ENCODE measurements at regions not wholly inside any gene's neighbourhood (a gene's known extent, or its start where the extent isn't known, plus 50 kb on each side); places are given as distances from the start of the nearest gene placed in this dataset.
"Not testable (repeated sequence)": the region's sequence is repeated elsewhere in the genome, so short reads cannot be mapped to it uniquely, and the experiment has no call there.

DNA sequence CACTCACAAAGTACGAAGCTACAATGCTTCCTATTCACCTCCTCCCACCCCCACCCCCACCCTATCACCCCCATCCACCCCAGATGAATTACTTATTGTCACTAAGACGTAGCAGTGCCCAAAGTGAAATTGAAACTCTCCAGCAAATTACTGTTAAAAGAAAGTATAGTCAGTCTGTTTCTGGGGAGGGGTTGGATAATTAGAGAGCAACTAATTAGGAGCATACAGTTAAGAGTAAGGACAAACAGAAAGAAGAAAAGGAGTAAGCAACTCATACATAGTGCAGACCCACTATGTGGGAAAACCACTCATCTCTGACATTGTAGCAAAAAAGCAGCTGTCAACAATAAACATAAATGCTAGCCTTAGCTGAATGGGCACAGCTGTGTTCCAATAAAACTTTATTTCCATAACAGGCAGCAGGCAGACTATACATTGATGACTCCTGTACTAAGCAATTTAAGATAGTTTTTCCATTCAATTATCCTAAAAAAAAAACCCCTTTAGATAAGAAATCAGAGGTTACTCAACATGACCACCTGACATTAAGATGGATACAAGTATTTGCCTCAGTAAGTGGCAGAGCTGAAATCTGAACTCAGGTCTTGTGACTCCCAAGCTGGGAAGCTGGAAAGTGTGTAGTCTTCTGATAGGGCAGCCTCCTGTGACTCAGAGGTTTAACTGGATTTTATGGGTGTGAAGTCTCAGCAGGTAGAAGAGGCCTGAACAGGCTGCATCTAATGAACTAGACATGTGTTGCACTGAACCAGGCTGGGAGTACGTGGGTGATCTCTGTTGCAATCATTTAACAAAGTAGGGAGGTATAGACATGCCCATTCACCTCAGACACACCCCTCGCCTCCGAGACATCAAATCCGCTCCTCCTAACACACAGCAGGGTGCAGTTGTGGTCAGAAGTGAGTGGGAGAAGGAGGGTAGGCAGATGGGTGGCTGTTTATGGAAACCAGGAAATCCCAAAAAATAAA, 171.8 kb upstream of the KLF7 start:
- Histone ChIP-seq H3K9ac (ENCODE audit: insufficient read length, low read depth) (no peak overlapping the region), H3K4me3 (ENCODE audit: insufficient read length, low read depth) (no peak overlapping the region), H3K27me3 (ENCODE audit: insufficient read depth, insufficient read length) (no peaks in the 10 kb centered on the region), H3K36me3 (ENCODE audit: insufficient read depth, insufficient read length, low read length) (no peaks in the 10 kb centered on the region), H3K9me3 (ENCODE audit: insufficient read depth, low read length) (no peaks in the 10 kb centered on the region), H3K4me1 (ENCODE audit: insufficient read depth, insufficient read length) (peaks cover 3% of the 10 kb centered on the region)
- TF ChIP-seq YY1 (IDR thresholded peaks at IDR 0.05; ENCODE audit: insufficient read depth, insufficient read length), result no peak
- no peak for TF ChIP-seq ZNF274 (IDR thresholded peaks at IDR 0.05; ENCODE audit: low read depth, low read length)
- no peak for TF ChIP-seq SUZ12 (IDR thresholded peaks at IDR 0.05; ENCODE audit: extremely low read depth, insufficient read depth, insufficient read length)
- DNase-seq (ENCODE audit: low read depth, low spot score), result no peak

DNA sequence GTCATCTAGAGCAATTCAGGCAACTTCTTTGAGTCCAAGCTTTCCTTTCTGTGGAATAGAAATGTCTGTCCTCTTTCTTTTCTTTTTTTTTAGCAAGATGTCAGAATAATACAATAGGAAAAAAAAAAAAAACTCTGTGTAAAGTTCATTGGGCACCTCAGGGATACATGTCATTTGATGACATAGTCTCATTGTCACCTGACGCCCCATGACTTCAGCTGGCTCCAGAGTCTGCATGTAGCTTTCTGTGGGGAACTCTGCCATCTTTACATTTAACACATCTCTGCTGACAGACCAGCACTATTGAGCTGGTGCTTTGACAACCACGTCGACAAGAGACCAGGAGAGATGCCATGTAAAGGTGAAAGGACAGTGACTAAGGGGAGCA, 172.5 kb upstream of the KLF7 start:
- DNase-seq (ENCODE audit: low read depth, low spot score), result no peak
- H3K27me3 ChIP-seq (ENCODE audit: insufficient read depth, insufficient read length), result no peaks in the 10 kb centered on the region
- H3K9me3 ChIP-seq (ENCODE audit: insufficient read depth, low read length), result no peaks in the 10 kb centered on the region
- H3K4me1 ChIP-seq (ENCODE audit: insufficient read depth, insufficient read length), result peaks cover 3% of the 10 kb centered on the region
- H3K36me3 ChIP-seq (ENCODE audit: insufficient read depth, insufficient read length, low read length), result no peaks in the 10 kb centered on the region
- no peak for TF ChIP-seq SUZ12 (IDR thresholded peaks at IDR 0.05; ENCODE audit: extremely low read depth, insufficient read depth, insufficient read length)
- no peak for TF ChIP-seq ZNF274 (IDR thresholded peaks at IDR 0.05; ENCODE audit: low read depth, low read length)
- TF ChIP-seq YY1 (IDR thresholded peaks at IDR 0.05; ENCODE audit: insufficient read depth, insufficient read length), result no peak
- no peak overlapping the region for H3K4me3 ChIP-seq (ENCODE audit: insufficient read length, low read depth)
- no peak overlapping the region for H3K9ac ChIP-seq (ENCODE audit: insufficient read length, low read depth)

DNA sequence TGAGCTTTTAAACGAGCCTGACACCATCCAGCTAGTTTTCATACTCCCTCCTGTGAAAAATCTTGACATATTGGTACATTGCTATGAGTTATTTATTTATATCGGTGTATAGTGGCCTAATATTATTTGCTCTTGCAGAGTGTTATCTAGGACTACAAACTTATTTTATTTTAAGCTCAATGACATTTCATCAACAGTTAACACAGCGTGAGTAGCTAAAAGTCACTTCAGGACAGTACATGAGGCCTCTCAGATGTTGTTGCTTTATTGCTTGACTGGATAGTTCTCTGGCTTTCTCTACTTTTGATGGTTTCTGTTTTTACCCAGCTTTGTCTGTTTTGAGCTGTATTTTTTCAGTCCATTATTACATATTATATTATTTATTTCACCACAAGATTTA, 172.9 kb upstream of the KLF7 start:
- no peak for DNase-seq (ENCODE audit: low read depth, low spot score)

DNA sequence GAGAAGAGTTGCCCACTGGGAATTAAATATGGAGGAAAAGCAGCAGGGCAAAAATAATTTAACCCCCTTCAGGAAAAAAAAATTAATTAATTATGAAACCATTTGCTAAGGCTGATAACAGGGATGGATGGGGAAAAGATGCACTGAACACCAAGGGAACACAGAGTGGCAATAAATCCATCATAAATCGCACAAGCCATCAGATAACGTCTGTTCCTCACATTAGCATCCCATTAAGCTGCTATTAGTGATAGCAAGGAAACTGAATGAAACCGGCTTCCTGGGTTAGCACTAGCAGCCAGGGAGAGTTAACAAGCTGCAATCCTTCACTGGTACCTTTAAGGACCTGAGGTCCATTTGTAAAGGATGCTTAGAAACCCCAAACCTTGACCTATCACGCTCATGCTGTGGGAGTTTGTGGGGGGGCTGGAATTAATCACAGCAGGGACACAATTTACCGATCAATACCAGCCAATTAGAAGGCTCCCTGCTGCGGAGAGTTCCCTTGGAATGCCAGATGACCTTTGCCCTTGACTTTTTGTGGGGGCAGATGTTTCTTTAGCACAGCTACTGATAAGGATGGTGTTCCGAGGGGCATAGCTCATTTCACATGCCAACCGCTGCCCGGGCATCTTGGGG, 175.5 kb upstream of the KLF7 start:
- Histone ChIP-seq H3K4me3 (ENCODE audit: insufficient read length, low read depth) (no peak overlapping the region), H3K36me3 (ENCODE audit: insufficient read depth, insufficient read length, low read length) (no peaks in the 10 kb centered on the region), H3K27me3 (ENCODE audit: insufficient read depth, insufficient read length) (no peaks in the 10 kb centered on the region), H3K9ac (ENCODE audit: insufficient read length, low read depth) (no peak overlapping the region), H3K4me1 (ENCODE audit: insufficient read depth, insufficient read length) (peaks cover 4% of the 10 kb centered on the region), H3K9me3 (ENCODE audit: insufficient read depth, low read length) (peaks cover 17% of the 10 kb centered on the region; the same call in 1 of the 2 replicates)
- no peak for DNase-seq (ENCODE audit: low read depth, low spot score)
- TF ChIP-seq YY1 (IDR thresholded peaks at IDR 0.05; ENCODE audit: insufficient read depth, insufficient read length) (no peak), ZNF274 (IDR thresholded peaks at IDR 0.05; ENCODE audit: low read depth, low read length) (no peak), SUZ12 (IDR thresholded peaks at IDR 0.05; ENCODE audit: extremely low read depth, insufficient read depth, insufficient read length) (no peak)

More for the DNA sequence above, 172.9 kb upstream of the KLF7 start:
- H3K4me1 ChIP-seq (ENCODE audit: insufficient read depth, insufficient read length), result peaks cover 3% of the 10 kb centered on the region
- H3K27me3 ChIP-seq (ENCODE audit: insufficient read depth, insufficient read length), result no peaks in the 10 kb centered on the region
- H3K36me3 ChIP-seq (ENCODE audit: insufficient read depth, insufficient read length, low read length), result no peaks in the 10 kb centered on the region
- TF ChIP-seq YY1 (IDR thresholded peaks at IDR 0.05; ENCODE audit: insufficient read depth, insufficient read length), result no peak
- no peak for TF ChIP-seq ZNF274 (IDR thresholded peaks at IDR 0.05; ENCODE audit: low read depth, low read length)
- TF ChIP-seq SUZ12 (IDR thresholded peaks at IDR 0.05; ENCODE audit: extremely low read depth, insufficient read depth, insufficient read length), result no peak
- no peak overlapping the region for H3K9ac ChIP-seq (ENCODE audit: insufficient read length, low read depth)
- H3K9me3 ChIP-seq (ENCODE audit: insufficient read depth, low read length), result no peaks in the 10 kb centered on the region
- H3K4me3 ChIP-seq (ENCODE audit: insufficient read length, low read depth), result no peak overlapping the region

DNA sequence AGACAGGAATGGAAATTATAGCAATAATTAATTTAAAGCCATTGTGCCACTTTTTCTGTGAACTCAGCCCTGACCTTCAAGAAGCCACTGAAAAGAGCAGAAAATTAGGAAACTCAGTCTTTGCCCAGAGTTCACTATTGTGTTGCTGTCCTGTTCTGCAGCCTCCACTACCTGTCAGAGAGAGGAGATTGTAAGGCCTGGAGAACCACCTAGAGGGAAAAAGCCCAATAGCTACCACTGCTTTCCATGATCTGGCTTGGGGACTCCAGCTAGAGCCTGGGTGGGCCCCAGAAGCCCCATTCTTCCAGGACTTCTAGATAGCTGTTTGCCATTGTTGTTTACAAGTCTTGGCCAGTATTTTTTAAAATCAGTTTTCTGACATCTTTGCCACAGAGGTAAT, 176.1 kb upstream of the KLF7 start:
- no peak for DNase-seq (ENCODE audit: low read depth, low spot score)
- no peaks in the 10 kb centered on the region for H3K36me3 ChIP-seq (ENCODE audit: insufficient read depth, insufficient read length, low read length)
- TF ChIP-seq YY1 (IDR thresholded peaks at IDR 0.05; ENCODE audit: insufficient read depth, insufficient read length), result no peak
- no peak for TF ChIP-seq SUZ12 (IDR thresholded peaks at IDR 0.05; ENCODE audit: extremely low read depth, insufficient read depth, insufficient read length)
- no peak for TF ChIP-seq ZNF274 (IDR thresholded peaks at IDR 0.05; ENCODE audit: low read depth, low read length)
- H3K4me3 ChIP-seq (ENCODE audit: insufficient read length, low read depth), result no peak overlapping the region
- no peak overlapping the region for H3K9ac ChIP-seq (ENCODE audit: insufficient read length, low read depth)
- H3K4me1 ChIP-seq (ENCODE audit: insufficient read depth, insufficient read length), result peaks cover 4% of the 10 kb centered on the region
- H3K9me3 ChIP-seq (ENCODE audit: insufficient read depth, low read length), result peaks cover 17% of the 10 kb centered on the region; the same call in 1 of the 2 replicates
- H3K27me3 ChIP-seq (ENCODE audit: insufficient read depth, insufficient read length), result no peaks in the 10 kb centered on the region

DNA sequence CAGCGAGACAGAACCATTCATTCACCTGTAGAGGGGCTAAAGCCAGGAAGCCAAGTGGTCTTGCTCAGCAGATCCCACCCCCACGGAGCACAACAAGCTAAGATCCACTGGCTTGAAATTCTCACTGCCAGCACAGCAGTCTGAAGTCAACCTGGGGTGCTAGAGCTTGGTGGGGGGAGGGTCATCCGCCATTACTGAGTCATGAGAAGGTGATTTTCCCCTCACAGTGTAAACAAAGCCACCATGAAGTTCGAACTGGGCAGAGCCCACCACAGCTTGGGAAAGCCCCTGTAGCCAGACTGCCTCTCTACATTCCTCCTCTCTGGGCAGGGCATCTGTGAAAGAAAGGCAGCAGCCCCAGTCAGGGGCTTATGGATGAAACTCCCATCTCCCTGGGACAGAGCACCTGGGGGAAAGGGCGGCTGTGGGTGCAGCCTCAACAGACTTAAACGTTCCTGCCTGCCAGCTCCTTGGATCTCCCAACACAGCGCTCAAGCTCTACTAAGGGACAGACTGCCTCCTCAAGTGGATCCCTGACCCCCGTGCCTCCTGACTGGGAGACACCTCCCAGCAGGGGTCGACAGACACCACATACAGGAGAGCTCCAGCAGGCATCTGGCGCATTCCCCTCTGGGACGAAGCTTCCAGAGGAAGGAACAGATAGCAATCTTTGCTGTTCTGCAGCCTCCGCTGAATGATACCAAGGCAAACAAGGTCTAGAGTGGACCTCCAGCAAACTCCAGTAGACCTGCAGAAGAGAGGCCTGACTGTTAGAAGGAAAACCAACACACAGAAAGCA, 179.0 kb upstream of the KLF7 start:
- not testable (repeated sequence) for H3K4me3 ChIP-seq (ENCODE audit: insufficient read length, low read depth); H3K9ac ChIP-seq (ENCODE audit: insufficient read length, low read depth); H3K27me3 ChIP-seq (ENCODE audit: insufficient read depth, insufficient read length); DNase-seq (ENCODE audit: low read depth, low spot score); H3K4me1 ChIP-seq (ENCODE audit: insufficient read depth, insufficient read length); H3K36me3 ChIP-seq (ENCODE audit: insufficient read depth, insufficient read length, low read length)
- H3K9me3 ChIP-seq (ENCODE audit: insufficient read depth, low read length), result peaks cover 17% of the 10 kb centered on the region; the same call in 1 of the 2 replicates

DNA sequence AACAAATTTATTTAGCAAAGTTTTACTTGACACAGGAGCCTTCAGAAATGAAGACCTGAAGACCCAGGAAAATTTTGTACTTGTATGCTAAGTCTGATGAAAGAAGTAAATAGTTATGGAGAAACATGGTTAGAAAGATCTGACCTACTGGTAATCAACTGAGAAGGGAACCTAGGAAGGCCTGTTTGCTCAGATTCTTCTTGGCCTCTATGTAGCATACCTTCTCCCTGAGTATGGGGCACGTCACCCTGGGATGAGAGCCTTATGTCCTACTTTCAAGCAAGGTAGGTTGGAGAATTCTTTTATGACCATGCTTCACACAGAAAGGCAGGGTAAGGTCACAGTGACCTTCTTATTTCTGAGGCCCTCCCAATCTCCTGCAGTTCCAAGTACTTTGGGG, 178.6 kb upstream of the CREB1 start:
- Histone ChIP-seq H3K9ac (ENCODE audit: insufficient read length, low read depth) (no peak overlapping the region), H3K4me1 (ENCODE audit: insufficient read depth, insufficient read length) (no peaks in the 10 kb centered on the region), H3K36me3 (ENCODE audit: insufficient read depth, insufficient read length, low read length) (no peaks in the 10 kb centered on the region), H3K4me3 (ENCODE audit: insufficient read length, low read depth) (no peak overlapping the region), H3K9me3 (ENCODE audit: insufficient read depth, low read length) (no peaks in the 10 kb centered on the region), H3K27me3 (ENCODE audit: insufficient read depth, insufficient read length) (no peaks in the 10 kb centered on the region)
- TF ChIP-seq YY1 (IDR thresholded peaks at IDR 0.05; ENCODE audit: insufficient read depth, insufficient read length) (no peak), SUZ12 (IDR thresholded peaks at IDR 0.05; ENCODE audit: extremely low read depth, insufficient read depth, insufficient read length) (no peak), ZNF274 (IDR thresholded peaks at IDR 0.05; ENCODE audit: low read depth, low read length) (no peak)
- DNase-seq (ENCODE audit: low read depth, low spot score), result no peak

Data from NT2/D1 (cell line).